Hepatic stellate cell (primary cell): ENCODE measurements at regions not wholly inside any gene's neighbourhood (a gene's known extent, or its start where the extent isn't known, plus 50 kb on each side); places are given as distances from the start of the nearest gene placed in this dataset.
"Not testable (repeated sequence)": the region's sequence is repeated elsewhere in the genome, so short reads cannot be mapped to it uniquely, and the experiment has no call there.

ENCODE experiments used
- DNase-seq: peaks from one replicate; pipeline ENCODE4 v3.0.0; 2011; ENCODE audit warnings: low spot score

- not testable (repeated sequence) for DNase-seq
Observed at GRCh38 chr5:1953710-1954109, 71.0 kb upstream of the IRX4 start.

- no peak for DNase-seq
Observed at GRCh38 chr5:1952444-1953099, 69.8 kb upstream of the IRX4 start.

GRCh38 chr5:1952021-1952420 is 69.3 kb upstream of the IRX4 start:
- no peak for DNase-seq

DNA sequence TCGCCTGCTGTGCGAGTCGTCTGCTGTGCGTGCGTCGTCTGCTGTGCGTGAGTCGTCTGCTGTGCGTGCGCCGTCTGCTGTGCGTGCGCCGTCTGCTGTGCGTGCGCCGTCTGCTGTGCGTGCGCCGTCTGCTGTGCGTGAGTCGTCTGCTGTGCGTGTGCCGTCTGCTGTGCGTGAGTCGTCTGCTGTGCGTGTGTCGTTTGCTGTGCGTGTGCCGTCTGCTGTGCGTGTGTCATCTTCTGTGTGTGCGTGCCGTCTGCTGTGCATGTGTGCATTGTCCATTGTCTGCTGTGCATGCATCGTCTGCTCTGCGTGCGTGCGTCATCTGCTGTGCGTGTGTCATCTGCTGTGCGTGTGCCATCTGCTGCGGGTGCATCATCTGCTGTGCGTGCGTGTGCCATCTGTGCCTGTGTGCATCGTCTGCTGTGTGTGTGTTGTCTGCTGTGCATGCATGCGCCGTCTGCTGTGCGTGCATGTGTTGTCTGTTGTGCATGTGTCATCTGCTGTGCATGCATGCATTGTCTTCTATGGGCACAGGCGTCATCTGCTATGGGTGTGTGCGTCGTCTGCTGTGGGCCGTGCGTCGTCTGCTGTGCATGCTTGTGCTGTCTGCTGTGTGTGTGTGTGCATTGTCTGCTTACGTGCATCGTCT is 68.6 kb upstream of the IRX4 start:
- DNase-seq = no peak

DNA sequence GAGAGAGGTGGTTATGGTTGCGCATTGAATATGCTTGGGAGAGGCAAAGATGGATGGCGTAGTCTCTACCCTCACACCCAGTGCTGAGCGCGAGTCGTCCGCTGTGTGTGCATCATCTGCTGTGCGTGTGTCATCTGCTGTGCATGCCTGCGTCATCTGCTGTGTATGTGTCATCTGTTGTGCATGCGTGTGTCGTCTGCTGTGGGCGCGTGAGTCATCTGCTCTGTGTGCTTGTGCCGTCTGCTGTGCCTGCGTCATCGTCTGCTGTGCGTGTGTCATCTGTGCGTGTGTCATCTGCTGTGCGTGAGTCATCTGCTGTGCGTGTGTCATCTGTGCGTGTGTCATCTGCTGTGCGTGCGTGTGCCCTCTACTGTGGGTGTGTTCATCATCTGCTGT is 68.0 kb upstream of the IRX4 start:
- no peak for DNase-seq

DNA sequence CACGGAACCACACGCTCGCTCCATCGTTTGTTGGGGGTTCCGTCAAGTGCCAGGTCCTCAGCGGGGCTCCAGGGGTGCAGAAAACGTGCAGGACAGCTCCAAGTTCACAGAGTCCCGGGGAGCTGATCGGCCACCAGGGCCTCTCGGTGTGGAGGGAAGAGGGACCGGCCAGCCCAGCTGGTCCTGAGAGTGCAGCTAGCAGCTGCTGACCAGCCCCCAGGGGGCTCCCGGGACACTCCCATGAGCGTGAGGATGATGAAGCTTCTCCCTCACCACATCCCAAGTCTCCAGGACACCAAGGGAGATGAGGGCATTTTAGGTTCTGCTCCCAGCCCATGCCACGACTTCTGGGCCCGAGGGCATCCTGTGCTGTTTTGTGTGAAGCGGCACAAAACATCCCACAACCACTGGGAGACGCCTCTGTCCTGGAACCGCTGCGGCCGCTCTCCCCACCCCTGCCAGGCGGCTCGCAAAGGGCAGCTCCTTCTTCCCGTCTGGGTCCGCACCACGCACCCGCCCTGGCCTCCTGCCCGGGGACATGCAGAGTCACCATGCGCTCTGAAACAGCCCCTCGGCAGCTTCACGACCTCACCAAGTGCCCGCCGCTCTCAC is 67.5 kb upstream of the IRX4 start:
- DNase-seq = no peak

DNA sequence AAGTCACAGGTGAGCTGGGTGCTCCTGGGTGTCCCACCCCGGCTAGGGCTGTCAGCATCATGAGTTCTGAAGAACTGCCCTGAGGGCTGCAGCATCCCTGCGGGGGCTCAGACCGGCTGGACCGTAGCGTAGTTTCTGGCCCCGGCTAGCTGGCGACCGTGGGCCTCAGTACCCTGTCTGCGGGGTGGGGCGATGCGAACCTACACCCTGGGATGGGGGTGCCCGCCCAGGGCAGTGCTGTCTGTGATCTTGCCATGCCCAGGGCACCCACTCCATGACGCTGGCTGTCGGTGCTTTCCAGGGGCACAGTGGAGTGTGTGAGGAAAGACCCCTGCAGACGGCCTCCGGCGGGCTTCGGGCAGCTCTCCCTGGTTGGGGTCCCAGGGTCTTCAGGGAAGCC is 66.5 kb upstream of the IRX4 start:
- DNase-seq = no peak

DNA sequence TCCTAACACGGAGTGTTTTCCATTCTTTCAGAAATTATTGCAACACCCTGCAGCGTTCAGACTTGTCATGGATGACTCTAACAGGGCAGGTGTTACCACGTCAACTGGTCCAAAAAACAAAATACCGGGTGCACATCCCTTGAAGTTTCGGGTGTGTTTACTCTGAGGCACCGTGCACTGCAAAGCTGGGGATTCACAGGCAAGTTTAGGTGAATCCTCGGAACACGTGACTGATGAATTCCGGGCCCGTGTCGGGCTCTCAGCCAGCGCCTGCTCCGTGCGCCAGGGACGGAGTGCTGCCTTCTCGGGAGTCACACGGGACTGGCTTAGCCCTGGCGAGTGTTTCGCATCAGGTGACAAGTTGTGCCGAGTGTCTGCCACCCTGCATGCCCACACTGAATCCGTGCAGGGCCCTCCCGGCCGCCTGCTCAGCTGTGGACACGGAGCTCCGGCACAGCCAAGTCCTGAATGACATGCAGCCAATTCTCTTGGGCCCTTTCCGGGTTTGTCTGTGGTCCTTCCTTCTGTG is 66.0 kb upstream of the IRX4 start:
- no peak for DNase-seq

DNA sequence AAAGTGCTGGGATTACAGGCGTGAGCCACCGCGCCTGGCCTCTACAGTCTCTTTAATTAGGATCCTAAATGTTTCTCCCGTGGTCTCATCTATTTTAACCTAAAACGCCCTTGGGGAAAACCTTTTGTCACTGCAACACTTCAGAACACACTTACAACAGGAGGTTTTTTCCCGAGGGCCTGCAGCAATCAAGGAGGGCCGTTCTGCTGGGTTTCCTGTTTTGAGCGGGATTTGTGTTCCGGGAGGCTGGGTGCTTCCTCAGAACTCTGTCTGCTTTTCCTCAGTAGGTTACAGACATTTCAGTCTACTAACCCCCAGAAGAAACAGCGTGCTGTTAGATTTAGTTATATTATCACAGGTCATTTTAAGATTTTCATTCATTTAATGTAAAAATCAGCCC is 65.4 kb upstream of the IRX4 start:
- no peak for DNase-seq

DNA sequence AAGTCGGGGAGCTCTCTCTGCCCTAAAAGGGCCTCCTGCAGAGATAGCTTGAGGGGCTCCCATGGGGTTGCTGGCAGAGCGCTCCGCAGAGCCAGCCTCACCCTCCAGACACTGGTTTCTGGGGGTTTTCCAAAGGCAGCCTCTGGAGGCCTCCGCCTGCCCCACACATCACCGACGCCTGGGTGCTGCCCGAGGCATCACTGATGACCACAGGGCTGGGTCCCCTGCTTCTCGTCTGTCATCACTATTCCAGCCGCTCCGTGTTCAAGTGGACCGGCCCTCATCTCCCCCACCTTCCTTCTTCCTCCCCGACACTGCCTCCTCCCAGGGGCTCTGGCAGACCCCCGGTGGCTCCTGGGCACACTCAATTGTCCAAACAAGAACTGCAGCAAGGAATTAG is 64.1 kb upstream of the IRX4 start:
- DNase-seq = no peak

DNA sequence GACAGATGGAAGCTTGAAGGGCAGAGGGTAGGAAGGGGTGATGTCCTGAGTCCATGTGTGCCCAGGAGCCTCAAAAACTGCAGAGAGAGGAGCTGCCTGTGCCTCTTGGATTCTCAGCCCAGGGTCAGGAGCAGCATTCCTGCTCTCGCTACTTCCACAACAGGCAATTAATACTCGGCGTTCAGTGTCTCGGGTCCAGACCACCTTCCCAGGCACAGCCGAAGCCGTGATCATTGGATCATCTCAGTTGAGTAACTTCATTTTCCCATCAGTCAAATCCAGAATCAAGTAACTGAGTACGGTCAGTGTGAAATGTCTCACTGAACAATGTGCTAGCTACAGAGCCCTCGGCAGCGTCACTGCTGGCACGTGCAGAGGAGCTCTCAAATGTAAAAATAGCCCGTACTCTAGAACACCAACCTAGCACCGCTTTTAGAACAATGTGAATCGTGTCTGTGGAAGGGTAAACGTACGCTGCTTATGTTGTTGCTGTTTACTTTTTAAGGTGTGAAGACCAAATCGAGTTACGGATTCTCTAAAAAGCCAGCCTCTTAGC is 63.5 kb upstream of the IRX4 start:
- DNase-seq = no peak

GRCh38 chr5:1945606-1946005 is 62.9 kb upstream of the IRX4 start:
- DNase-seq = no peak

DNA sequence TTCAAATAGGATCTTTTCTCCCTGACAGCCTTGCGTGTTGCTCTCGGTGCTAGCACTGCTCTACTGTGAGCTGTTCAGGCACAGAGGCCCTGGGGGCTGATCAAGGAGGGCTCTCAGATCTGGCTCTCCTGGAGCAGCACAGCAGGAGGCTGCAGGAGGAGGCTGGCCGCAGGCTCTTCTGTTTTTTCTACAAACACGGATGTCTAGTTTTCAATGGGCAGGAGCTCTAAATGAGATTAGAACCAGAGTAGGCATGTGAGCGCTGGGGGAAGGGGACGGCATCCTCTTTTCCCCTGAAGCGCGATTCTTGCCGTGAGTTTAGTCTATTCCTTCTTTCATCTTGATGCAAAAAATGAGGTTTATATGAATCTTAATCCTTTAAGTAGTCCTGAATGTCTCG is 61.7 kb upstream of the IRX4 start:
- DNase-seq = no peak

GRCh38 chr5:1943481-1943880 is 60.8 kb upstream of the IRX4 start:
- DNase-seq = no peak

DNA sequence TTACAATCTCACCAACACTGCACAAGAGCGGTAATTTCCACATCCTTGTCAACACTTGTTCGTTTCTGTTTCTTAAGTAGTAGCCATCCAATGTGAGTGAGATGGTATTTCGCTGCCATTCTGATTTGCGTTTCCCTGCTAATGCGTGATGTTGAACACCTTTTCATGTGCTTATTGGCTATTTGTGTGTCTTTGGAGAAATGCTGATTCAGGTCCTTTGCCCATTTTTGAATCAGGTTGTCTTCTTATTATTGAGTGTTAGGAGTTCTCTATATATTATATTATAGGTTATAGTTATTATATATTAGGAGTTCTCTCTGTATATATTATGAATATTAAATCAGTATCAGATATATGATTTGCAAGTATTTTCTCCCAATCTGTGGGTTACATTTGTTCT is 59.9 kb upstream of the IRX4 start:
- no peak for DNase-seq

GRCh38 chr5:1942158-1942557 is 59.4 kb upstream of the IRX4 start:
- DNase-seq = no peak

- no peak for DNase-seq
Observed at GRCh38 chr5:1939256-1939655, 56.5 kb upstream of the IRX4 start.

DNA sequence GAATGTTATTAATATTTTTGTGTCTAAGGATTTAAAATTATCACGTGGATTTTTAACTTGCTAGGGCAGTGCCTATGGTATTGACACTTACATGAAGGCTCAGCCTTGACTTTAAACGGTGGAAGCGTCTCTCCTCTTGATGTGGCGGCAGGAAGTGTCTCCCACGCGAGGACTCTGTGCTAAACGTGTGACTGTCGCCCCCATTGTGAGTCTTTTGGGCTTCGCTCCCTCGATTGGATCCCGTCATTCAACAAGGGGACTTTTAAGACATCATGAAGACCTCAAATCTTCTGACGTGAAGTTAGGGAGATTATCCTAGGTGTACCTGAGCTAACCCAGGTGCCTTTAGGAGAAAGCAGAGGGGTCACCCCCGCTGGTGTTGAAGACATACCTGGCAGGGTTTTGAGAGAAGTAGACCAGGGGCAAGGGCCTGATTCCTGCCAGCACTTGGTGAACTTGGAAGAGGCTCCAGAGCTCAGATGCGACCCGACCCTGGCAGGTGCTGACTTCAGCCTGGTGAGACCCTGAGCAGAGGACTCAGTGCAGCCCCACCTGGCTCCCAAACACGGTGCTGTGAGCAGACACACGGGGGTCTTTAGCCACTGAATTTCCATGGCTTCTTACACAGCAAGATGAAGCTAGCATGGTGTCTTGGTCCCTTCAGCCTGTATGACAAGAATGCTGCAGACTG is 55.7 kb upstream of the IRX4 start:
- DNase-seq = no peak

DNA sequence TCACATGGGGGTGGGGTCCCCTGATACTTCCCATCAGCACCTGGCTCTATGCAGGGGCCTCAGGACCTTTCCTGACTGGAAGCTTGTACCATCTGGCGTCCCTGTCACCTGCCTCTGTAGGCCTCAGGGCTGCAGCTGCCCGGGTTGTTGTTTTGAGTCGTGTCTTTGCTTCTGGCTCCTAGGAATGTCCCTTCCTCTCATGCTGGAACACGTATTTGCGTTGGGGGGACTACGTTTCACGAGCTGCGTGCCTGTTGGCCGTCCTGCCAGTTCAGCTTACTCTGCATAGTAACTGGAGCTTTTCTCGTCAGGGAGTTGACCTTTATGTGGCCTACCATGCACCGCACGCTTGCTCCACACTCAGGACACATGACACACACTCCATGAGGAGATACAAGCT is 54.9 kb upstream of the IRX4 start:
- no peak for DNase-seq

DNA sequence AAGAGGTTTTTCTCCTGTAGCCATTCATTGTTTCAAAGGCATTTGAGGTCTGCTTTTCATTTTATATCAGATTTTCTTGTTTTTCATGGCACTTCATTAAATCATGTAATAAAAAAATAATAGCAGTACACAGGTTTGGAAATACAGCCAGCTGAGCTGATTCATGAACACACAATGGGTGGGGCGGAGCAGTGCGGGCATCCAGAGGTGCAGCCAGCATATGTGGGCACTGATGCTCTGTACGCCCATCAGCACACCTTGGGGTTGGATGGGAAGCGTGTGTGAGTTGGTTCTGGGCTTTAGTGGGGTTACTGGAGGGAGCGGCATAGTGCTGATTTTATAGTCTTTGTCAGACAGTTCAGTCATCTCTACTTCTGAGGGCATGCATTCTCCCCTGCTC is 54.2 kb upstream of the IRX4 start:
- DNase-seq = no peak

DNA sequence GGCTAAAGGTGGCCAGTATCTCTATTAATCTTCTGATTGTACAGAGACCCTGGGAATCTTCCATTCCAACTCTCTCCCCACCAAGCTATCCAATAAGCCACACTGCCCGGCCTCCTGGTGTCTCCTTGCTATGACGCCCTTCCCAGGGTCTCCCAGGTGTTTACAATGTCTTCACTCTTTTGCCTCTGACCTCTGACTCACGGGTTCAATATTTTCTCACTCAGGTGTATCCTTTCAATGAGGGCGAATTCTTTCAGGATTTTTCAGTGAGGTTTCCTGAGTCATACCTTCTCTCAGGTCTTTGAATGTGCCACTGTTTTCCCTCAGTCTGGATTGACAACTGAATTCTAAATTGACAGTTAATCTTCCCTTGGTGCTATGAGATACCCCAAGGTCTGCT is 53.7 kb upstream of the IRX4 start:
- no peak for DNase-seq

DNA sequence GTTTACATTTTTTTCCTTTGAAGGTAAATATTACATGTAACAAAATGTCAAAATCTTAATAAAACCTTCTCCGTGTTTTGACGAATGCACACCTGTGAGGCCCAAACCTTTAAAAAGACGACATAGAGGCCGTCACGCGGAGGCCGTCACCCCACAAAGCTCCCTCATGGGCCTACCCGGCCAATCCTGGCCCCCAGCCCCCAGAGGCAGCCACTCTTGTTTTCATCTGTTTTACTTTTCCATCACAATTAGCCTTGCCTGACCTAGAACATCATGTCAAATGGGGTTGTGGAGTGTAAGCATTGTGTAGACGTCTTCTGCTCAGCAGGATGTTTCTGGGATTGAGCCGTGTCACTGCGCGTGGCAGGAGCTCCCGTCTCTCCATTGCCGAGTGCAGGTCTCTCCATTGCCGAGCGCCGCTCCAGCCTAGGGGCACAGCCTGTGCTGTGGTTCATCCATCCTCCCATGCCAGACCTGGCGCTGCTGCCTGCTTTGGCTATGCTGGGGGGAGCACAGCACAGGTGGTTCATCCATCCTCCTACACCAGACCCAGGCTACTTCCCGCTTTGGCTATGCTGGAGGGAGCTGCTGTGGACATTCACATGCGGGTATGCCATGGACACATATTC is 52.2 kb upstream of the IRX4 start:
- no peak for DNase-seq
